IPS-NIHi7 (cell line): ENCODE measurements at regions not wholly inside any gene's neighbourhood (a gene's known extent, or its start where the extent isn't known, plus 50 kb on each side); places are given as distances from the start of the nearest gene placed in this dataset.
"Not testable (repeated sequence)": the region's sequence is repeated elsewhere in the genome, so short reads cannot be mapped to it uniquely, and the experiment has no call there.

Experiments
- DNase-seq: peaks from one replicate; pipeline ENCODE4 v3.0.0; 2012; ENCODE audit warnings: mixed read lengths; ENCODE audit errors: extremely low spot score

DNA sequence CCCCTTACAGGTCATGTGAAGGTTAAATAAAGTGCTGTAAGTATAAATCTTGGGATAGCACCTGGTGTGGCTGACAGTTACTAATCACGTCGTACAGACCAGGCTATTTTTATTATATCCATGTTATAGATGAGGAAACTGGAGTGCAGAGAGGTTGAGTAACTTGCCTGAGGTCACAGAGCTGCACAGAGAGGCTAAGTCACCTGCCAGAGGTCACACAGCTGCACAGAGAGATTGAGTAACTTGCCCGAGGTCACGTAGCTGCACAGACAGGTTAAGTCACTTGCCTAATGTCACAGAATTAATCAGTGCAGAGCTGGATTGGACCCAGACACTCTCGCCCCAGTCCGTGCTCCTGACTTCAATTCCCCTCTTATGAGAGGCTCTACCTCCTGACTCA, 171.5 kb downstream of the NUP210 start:
- DNase-seq, result no peak

DNA sequence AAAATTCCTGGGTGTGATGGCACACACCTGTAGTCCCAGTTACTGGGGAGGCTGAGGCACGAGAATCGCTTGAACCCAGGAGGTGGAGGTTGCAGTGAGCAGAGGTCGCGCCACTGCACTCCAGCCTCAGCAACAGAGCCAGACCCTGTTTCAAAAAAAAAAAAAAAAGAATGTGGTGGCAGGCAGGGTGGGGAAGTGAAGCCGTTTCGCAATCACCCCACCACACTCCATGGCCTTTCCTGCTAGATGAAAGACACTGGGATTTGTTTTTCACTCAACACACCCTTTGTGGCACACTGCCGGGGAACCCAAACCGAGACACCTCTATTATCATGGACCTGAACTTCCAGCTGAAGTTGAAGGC, 172.4 kb upstream of the IQSEC1 start:
- no peak for DNase-seq

DNA sequence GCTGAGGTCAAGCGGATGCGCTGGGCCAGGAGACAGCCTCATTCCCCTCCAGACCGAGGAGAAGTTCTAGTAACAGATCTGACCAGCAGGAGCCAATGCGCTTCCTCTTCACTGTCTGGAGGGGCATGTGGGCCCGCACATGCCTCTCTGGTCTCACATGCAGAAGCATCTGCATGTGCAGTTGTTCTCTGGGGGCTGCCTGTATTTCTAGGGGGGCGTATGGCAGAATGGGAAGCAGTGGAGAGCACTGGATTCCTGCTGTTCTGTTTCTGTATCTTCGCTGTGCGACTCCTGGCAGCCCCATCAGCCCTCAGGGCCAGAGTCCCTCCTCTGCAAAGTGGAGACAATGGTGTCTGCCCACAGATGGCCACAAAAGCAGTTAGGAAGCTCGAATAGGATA, 170.4 kb upstream of the IQSEC1 start:
- DNase-seq, result no peak

DNA sequence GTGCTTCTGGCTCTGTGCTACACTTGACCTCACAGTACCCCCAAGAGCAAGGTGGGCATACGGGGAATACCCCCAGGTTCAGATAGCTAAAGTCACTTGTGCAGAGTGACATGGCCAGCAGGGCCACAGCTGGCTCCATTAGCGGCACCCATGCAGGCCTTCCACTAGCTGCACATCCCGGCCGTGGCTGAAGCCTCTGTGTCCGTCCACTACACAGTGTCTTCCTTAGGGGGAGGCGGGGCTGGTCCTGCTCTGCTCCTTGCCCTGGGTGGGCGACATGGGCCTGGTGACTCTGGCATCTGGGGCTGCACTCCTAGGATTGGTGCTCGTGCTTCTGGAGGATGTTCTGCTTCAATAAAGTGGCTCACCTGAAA, 169.1 kb upstream of the IQSEC1 start:
- DNase-seq, result no peak

DNA sequence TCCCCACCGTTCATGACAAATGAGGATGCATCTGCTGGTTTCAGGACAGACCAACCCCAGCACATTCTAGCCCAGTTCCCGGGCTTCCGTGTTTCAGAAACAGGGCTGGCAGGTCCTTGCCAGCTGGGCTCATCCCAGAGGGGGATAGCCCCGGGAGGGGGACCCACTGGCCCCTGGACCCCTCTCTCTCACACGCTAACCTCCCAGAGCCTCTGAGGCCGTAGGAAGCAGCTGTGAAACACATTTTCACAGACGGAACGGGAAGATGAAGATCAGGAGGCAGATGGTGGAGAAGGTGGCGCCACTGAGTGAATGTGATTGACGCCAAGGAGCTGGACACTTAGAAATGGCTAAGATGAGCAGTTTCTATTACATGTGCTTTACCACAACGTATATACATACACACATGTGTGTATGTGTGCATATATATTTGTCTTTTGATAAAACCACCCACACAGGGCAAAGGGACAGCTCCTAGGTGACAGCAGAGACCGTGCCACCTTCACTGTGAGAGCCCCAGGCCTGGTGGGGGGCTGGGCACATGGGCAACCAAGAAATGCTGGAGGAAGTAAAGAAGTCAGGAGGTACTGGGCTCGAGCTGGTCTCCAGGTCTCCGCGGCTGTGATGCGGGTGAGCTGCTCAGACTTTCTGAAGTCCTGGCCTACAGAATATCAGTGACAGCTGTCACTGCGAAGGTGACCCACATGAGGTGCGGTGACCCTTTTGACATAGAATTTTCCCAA, 168.6 kb upstream of the IQSEC1 start:
- DNase-seq, result no peak

DNA sequence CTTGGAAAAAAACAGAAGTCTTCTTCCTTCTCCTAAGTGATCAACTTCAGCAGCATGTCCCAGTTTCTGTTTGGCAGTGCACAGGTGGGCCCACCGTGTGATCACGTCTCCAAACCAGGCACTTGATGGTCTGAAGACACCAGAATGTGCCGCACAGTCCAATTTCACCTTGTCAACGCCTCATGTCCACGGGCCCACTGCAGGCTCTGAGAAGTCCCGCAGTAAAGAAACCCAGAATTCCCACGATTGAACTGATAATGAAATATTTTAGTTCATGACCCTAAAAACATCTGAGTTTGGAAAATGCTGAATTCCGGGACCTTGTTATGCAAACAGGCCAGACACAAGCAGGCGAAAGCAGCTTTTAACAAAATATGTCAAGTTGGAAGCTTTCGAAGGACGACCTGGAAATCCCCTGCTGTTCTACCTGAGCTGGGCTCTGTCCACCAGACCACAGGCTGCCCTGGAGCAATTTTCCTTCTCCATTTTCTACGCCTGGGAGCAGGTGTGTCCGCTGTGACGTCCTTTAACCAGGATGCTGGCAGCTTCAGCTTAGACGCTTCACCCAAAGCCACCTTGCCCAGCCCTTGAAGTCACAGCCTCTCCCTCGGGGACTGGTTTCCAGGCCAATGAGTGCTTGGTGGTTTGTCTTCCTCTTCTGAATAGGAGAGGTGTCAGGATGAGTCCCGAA, 167.8 kb upstream of the IQSEC1 start:
- no peak for DNase-seq

DNA sequence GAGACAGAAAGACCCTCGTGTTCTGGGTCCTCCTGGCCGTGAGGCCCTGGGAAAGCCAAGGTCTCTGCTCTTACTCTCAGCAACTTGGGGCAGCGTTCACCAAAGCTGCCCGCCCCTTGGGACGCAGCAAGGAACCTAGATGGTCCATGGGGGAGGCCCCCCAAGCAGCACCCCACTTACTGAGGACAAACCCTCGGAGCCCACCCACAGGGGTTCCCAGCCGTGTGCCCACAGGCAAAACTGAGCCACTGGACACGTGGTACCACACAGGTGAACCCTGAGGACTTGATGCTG, 166.2 kb upstream of the IQSEC1 start:
- DNase-seq, result no peak

DNA sequence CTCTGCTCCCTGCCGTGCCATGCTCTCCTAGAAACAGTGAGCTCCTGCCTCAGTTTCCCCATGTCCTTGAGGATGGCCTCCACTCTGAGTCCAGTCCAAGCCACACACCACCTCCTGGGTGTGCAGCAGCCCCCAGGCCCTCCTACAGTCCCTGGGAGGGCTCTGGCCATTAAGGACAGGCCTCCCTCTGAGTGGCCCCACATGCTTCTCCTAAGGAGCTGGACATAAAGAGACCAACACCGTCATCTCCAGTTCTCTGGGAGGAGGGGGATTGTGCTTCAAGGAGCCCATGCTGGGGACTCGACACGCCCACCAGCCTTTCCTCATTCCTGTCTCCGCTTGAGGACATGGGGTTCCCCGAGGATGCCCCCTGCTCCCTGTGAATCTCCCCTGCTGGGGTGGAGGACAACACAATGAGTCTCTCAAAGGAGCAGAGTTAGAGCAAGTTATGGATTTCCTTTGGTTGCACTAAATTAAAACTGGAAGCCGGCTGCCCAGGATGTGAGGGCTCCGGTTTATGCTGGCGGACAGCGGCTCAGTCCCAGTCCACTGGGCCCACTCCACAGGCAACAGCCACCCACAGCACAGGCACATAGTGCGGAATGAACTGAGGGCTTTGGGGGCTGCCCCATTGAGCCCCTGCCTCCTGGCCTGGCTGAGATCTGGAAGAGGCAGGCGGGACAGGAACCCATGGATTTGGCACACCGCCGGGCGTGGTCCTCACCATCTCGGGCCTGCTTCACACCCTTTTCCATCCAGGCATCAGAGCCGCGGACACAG, 165.6 kb upstream of the IQSEC1 start:
- no peak for DNase-seq

DNA sequence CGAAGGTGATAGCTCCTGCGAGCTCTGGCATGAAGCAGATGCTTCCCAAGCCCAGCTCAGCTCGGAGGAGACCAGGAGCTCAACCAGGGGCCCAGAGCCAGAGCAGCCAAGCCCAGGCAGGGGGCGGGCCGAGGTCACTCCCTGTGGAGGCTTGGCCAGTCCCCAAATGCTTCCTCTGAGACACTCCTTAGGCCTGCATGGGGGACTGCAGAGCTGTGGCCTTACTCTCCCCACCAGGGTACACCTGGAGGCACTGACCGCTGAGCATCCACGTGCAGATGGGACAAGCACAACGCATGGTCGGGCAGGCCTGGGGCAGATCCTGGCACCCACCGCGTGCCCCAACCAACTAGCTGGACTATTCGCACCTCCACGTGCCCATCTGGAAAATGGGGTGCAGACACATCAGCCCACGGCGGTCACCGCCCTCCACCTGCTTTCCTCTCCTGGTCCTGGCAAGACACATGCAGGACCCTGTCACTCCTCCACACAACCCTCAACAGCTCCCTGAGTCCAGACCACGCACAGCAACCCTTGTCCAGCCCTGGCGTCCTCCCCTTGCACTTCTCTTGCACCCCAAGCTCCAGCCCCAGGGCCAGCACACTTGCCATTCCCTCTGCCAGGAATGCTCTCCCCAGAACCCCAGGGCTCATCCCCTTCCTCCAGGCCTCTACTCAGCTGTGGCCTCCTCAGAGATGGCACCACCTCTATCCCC, 164.7 kb upstream of the IQSEC1 start:
- DNase-seq, result no peak

DNA sequence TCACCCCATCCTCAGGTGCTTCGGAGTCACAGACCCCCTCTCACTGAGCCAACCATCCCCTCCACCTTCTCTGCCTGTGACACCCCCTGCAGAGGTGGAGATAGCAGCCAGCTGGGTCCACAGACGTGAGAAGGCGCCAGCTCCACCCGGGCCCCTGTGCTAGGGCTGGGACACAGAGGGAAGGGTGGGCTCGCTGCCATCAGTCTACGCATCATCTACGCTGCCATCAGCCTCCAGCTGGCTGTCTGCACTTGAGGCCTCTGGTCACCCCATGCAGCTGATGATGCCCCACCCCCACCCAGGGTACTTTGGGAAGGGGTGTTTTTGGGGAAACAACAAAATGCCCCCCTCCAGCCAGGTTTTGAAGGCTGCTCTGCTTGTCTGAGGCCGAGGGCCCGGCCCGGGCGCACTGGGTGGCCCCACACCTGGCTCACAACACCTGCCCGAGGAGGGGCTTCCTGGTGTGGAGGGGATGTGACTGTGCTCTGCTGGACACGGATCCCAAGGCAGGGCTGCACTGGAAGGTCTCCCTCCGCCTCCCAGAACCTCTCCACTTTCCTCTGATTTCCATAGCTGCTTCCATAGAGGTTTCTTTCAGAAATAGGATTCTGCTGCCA, 163.4 kb upstream of the IQSEC1 start:
- no peak for DNase-seq

DNA sequence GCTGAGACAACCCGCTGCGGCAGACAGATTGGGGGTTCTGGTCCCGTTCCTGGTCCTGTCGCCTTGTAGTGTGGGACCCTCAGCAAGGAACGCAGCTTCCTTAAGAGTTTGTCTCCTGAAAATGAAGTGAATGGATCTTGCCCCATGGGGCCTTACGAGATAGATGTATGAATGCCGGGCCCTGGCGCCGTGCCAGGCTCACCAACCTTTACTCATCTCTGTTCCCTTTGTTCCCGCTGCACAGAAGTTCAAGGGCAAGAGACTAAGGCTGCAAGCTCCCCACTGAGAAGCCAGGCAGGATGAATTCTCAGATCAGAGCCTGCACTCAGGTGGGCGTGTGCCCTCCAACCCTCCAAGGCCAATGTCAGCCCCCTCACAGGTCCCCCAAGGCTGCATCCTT, 162.7 kb upstream of the IQSEC1 start:
- no peak for DNase-seq

DNA sequence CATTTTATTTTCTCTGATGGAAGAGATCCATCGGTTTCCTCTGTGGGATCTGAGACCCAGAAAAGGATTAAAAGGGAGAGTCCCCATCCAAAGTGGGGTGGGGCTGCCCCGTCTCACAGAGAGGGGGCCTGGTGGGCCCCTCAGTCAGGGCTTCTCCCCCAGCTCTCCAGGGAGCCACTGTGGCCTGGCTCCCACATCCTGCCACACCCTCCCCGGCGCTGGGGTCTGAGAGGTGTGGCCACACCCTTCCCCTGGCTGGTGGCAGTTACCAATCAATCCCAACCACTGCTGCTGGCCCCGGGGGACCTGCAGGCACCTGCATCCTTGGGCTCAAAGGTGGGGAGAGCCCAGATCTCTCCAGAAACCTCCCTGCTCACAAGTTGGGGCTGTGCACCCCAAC, 161.8 kb upstream of the IQSEC1 start:
- no peak for DNase-seq

DNA sequence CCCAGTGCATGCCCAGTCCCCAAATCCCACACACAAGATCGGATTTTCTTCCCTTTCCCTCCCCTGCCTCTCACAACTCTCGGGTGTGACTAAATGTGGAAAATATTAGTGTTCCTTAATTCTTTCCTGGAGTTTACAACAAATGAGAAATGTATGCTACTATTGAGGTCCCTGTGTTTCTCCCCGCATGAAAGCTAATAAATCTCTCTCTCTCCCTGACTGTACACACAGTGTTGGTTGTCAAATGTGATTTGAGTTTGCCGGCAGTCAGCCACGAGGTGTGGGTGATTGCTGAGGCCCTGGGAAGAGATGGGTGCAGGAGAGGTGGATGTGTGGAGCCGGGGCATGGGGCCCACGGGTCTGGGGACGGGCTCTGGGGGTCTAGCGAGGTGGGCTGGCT, 161.4 kb upstream of the IQSEC1 start:
- DNase-seq, result no peak

DNA sequence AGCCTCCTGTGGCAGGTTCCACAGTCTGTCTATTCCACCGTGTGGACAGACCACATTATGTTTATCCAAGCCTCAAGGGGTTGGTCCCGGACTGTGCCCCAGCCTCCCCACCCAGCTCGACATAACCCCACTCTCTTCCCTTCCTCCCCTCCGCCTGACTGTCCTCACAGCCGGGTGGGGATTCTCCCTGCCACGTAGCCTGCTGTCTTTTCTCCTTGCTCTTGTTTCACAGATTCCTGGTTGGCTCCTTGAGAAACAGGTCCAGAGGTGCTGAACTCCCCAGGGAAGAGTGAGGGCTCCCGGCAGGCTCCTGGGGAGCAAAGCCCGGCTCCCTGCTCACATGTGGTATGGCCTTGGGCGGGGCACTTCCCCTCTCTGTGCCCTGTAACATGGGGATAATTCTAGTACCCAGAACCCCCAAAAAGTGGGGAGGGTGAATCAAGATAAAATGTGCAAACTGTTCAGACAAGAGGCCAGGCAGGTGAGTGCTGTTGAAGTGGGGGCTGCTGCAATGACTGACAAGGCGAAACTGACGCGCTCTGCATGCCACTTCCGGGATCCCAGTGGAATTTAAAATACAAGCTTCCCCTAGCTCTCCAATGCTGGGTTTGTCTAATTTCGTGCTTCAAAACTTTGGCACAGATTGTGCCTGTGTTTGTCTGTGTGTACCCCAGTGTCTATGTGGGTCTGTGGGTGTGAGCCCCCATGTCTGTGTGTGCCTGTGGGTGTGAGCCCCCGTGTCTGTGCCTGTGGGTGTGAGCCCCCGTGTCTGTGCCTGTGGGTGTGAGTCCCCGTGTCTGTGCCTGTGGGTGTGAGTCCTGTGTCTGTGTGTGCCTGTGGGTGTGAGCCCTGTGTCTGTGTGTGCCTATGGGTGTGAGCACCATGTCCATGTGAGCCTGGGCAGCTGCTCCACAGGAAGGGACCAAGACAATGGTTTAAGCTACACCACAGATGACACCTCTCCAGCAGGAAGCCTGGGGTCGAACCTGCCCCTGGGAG, 160.6 kb upstream of the IQSEC1 start:
- no peak for DNase-seq

DNA sequence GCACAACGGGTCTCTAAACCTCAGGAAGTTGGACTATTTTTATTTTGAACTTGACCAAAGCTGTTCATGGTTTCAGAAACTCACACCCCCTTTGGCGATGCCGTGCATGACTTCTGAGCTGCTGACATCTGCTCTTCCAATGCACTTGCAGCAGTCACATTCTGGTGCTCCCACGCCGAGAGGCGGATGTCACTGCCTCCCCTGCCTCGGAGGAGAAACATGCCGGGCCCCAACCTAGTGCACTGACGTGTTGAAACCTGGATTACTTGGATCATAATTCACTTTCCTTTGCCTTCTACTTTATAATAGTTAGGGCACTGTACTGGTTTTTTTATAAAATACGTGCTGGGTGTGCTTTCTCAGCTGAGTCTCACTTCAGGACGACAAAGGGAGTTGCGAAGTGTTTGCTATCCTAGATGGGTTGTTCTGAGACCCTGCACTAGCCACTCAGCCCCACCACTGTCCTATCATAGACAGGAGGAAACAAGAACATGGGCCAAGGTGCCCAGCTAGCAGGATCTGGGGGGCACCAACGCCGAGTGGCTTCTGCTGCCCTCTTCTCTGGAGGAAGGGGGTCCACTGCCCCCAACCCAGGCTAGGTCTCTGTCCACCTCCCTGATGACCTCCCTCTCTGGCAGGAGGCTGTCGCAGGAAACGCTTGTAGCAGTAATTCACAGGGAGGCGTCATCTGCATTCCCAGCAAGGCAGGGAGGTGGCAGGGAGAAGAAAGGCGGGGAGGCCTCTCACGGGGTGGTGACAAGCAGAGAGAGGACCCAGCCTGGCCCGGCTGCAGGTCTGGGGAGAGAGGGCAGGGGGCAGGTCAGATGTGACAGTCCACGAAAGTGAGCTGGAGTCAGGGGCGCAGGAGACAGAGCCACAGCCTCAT, 158.8 kb upstream of the IQSEC1 start:
- DNase-seq, result no peak

DNA sequence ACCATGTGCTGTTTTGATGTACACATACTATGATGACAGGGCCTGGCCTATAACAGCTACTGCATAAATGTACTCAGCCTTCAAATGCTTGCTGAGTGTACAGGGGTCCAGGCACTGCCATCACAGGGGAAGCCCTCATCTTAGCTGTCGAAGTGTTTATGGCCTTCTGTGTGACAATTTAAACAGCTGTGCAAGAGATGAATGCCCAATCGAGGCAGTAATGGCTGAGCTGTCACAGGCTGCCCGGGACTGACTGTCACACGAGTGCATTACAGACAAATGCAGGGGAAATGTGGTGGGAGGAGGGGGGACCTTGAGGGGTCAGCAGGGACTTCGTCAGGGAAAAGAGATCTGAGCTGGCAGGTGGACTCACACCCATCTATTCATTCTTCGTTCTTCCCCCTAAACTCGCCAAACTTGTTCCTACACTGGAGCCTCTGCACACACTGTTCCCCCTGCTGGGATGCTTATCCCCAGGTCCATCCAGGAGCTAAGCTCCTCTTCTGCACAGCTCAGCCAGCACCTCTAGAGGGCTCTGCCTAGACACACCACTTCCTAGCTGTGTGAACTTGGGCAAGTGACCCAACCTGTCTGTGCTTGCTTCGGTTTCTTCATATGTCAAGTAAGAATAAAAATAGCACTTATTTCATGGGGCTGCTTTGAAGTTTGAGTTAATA, 156.2 kb upstream of the IQSEC1 start:
- DNase-seq, result peak; percentile 85

DNA sequence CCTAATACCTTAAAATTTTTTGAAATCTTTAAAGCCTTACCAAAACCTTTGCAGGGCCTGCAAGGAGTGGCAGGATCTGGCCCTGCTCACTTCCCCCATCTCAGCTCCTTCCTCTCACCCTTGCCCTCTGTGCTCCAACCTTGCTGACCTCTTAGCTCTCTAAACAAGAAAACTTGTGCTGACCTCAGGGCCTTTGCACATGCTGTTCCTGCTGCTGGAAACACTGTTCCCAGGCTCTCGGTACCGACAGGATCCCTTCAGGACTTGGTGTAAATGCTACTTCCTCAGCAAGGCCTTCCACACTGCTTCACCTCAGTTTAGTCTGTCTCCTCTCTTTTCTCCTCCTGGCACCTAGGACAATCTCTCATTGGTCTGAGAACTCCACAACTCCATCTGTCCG, 155.4 kb upstream of the IQSEC1 start:
- no peak for DNase-seq

DNA sequence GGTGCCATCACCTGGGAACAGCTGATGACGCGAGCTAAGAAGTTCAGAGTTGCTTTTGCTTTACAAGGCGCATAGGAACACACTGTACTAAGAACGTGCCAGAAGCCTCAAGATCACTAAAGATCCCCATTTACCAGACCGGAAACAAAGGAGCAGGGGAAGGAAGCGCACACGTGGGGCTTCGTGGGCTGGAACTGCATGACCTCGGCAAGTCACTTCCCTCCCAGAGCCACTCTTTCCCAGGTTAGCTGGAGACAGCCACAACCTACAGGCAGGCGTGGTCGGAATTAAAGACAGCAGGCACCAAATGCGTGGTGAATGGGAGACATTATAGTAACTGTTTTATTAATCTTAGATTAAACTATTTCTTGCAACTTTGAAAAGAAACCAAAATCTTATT, 154.9 kb upstream of the IQSEC1 start:
- not testable (repeated sequence) for DNase-seq
